ENCODE measurements at regions not wholly inside any gene's neighbourhood (a gene's known extent, or its start where the extent isn't known, plus 50 kb on each side); places are given as distances from the start of the nearest gene placed in this dataset.

- POLR2A ChIA-PET (ENCODE audit: low non-redundant PET) = no interaction called here
- CTCF ChIA-PET = interaction anchor here (0.6 to 0.7 kb wide), 2 partner anchors 13 to 614 kb away, joined by 3 to 4 read pairs; no protein-coding TSS in a partner anchor
- DNase-seq (ENCODE audit: low spot score) = no peak
- no peak for TF ChIP-seq CTCF (conservative IDR thresholded peaks at IDR 0.05; ENCODE audit: low read depth)
- no peak overlapping the region for H3K27ac ChIP-seq
Measured at GRCh38 chr2:44881856-44882255, 59.6 kb upstream of the SIX3 start.

GRCh38 chr2:44883356-44883755 is 58.1 kb upstream of the SIX3 start:
- no peak for DNase-seq (ENCODE audit: low spot score)
- no peak for TF ChIP-seq CTCF (conservative IDR thresholded peaks at IDR 0.05; ENCODE audit: low read depth)
- POLR2A ChIA-PET (ENCODE audit: low non-redundant PET) = no interaction called here
- CTCF ChIA-PET = no interaction called here
- H3K27ac ChIP-seq = no peak overlapping the region

DNA sequence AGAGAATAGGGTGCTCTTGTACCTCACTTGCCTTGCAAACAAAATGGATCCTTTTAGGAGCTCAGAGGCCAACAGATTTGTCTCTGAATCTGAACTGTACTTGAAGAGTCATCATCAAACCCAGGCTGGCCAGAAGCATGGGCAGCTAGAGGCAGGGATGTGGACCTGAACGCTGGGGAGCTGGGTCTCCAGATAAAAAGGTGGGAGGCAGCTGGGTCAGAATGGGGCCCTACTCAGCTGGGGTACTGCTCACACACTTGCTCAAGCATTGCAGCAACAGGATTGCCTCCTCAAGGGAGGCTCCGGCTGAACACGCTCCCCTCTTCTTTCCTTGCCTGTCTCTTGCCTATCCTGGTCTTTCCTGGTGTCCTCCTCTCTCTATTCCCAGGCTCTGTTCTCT is 57.3 kb upstream of the SIX3 start:
- TF ChIP-seq CTCF (conservative IDR thresholded peaks at IDR 0.05; ENCODE audit: low read depth) = no peak
- no peak for DNase-seq (ENCODE audit: low spot score)
- POLR2A ChIA-PET (ENCODE audit: low non-redundant PET) = no interaction called here
- H3K27ac ChIP-seq = no peak overlapping the region
- CTCF ChIA-PET = interaction anchor here (0.7 kb wide), 1 partner anchor 450 kb away, joined by 3 read pairs; no protein-coding TSS in a partner anchor

DNA sequence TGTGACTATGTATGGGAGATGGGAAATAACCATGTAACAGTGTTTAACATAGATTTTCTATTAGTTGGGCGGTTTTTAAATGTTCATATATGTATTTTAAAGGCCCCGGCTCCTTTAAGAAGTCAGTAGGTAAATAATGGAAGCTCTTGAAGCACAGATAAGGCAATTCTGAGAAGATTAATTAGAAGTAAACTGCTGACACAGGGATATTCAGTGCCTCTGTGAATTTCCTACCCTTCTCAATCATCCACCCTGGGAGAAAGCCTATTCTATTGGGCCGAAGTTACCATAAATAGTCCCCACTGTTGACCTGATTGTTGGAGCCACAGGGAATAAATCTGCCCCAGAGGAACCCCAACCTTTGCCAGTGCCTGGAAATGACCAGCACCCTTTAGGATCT is 56.8 kb upstream of the SIX3 start:
- TF ChIP-seq CTCF (conservative IDR thresholded peaks at IDR 0.05; ENCODE audit: low read depth) = no peak
- no peak for DNase-seq (ENCODE audit: low spot score)
- no peak overlapping the region for H3K27ac ChIP-seq
- ChIA-PET CTCF (no interaction called here), POLR2A (ENCODE audit: low non-redundant PET) (no interaction called here)

GRCh38 chr2:44886414-44886813 is 55.1 kb upstream of the SIX3 start:
- no peak overlapping the region for H3K27ac ChIP-seq
- POLR2A ChIA-PET (ENCODE audit: low non-redundant PET) = no interaction called here
- CTCF ChIA-PET = interaction anchor here (0.6 kb wide), 1 partner anchor 15 kb away, joined by 5 read pairs; no protein-coding TSS in a partner anchor
- TF ChIP-seq CTCF (conservative IDR thresholded peaks at IDR 0.05; ENCODE audit: low read depth) = no peak
- DNase-seq (ENCODE audit: low spot score) = no peak

GRCh38 chr2:44889096-44889495 is 52.4 kb upstream of the SIX3 start:
- CTCF ChIA-PET = interaction anchor here (0.6 kb wide), 1 partner anchor 329 kb away, joined by 3 read pairs; no protein-coding TSS in a partner anchor
- POLR2A ChIA-PET (ENCODE audit: low non-redundant PET) = no interaction called here
- no peak overlapping the region for H3K27ac ChIP-seq
- DNase-seq (ENCODE audit: low spot score) = no peak
- TF ChIP-seq CTCF (conservative IDR thresholded peaks at IDR 0.05; ENCODE audit: low read depth) = no peak
